Transverse colon (tissue), 4 donors: ENCODE measurements at regions not wholly inside any gene's neighbourhood (a gene's known extent, or its start where the extent isn't known, plus 50 kb on each side); places are given as distances from the start of the nearest gene placed in this dataset.

Source experiments
- DNase-seq: peaks from one replicate; pipeline ENCODE4 v3.0.0-alpha.2; 2019
- H3K27ac ChIP-seq, 4 donors: fragments of 200-600 bp; sonication (generic); 2 replicates each; pipeline ENCODE4 v1.5.1; 2016 to 2018; ENCODE audit warnings: inconsistent platforms in 4 of 4
- H3K27me3 ChIP-seq: fragments of 200-600 bp; sonication (generic); 2 replicates; pipeline ENCODE4 v1.5.1; 2017; ENCODE audit warnings: inconsistent platforms
- H3K36me3 ChIP-seq, 4 donors: fragments of 200-600 bp; sonication (generic); 2 replicates each; pipeline ENCODE4 v1.5.1; 2017 to 2019; ENCODE audit warnings: inconsistent platforms in 4 of 4
- H3K4me1 ChIP-seq, 4 donors: fragments of 200-600 bp; sonication (generic); 2 replicates each; pipeline ENCODE4 v1.5.1; 2017 to 2020; ENCODE audit warnings: inconsistent platforms in 4 of 4
- H3K4me3 ChIP-seq, 4 donors: fragments of 200-600 bp; sonication (generic); 1 replicate in 1 of 4; 2 replicates in 3 of 4; pipeline versions ENCODE4 v1.5.1 to v1.6.1; 2017 to 2019; ENCODE audit warnings: inconsistent platforms in 4 of 4
- H3K9me3 ChIP-seq, 2 donors: fragments of 200-600 bp; sonication (generic); 2 replicates each; pipeline ENCODE4 v1.5.1; 2017 to 2019; ENCODE audit warnings: inconsistent platforms in 2 of 2
- EP300 ChIP-seq: sonication (generic); formaldehyde crosslinking; IDR thresholded peaks from one replicate; pipeline ENCODE4 v1.6.1; 2017; ENCODE audit warnings: antibody characterized with exemption, low read depth
- POLR2A ChIP-seq: fragments of 450-650 bp; IDR thresholded peaks from one replicate; pipeline ENCODE4 v1.6.1; 2016; ENCODE audit warnings: antibody characterized with exemption, mild to moderate bottlenecking, moderate library complexity
- POLR2AphosphoS5 ChIP-seq, 3 donors: sonication (generic); formaldehyde crosslinking; IDR thresholded peaks; one replicate each; pipeline ENCODE4 v1.6.1; 2016; ENCODE audit warnings: antibody characterized with exemption in 3 of 3
- WGBS, 2 donors: methylation state at CpG; one replicate each; pipeline ENCODE4 v1.1.5; 2018; ENCODE audit warnings: low coverage in 1 of 2; 5-methylcytosine and 5-hydroxymethylcytosine counted together
- in situ Hi-C, 4 donors: fragments of 200-750 bp; cut with MboI; loops; one replicate each; pipeline versions ENCODE4 v1.15.0 to v1.15.1; 2017; ENCODE audit warnings: low sequenced_read_pairs in 3 of 4, low pct_ligation_motif_present in 1 of 4, low pct_unique_long_range_greater_than_20kb in 1 of 4
- intact Hi-C: fragments of 100-400 bp; cut with DNase I; formaldehyde crosslinking; loops from one replicate; pipeline ENCODE4 v1.15.1; 2023; ENCODE audit warnings: low total_unique reads
- TF ChIP-seq, protein P1 (sequence below), 5 experiments: fragments of 200-600 bp in 3 of 5; fragments of 450-650 bp in 2 of 5; sonication (generic) in 3 of 5; IDR thresholded peaks; 1 replicate in 2 of 5; 2 replicates in 3 of 5; pipeline ENCODE4 v1.5.1; 2016 to 2017; ENCODE audit warnings: antibody characterized with exemption in 5 of 5, inconsistent platforms in 3 of 5, mild to moderate bottlenecking in 2 of 5, moderate library complexity in 1 of 5

DNA sequence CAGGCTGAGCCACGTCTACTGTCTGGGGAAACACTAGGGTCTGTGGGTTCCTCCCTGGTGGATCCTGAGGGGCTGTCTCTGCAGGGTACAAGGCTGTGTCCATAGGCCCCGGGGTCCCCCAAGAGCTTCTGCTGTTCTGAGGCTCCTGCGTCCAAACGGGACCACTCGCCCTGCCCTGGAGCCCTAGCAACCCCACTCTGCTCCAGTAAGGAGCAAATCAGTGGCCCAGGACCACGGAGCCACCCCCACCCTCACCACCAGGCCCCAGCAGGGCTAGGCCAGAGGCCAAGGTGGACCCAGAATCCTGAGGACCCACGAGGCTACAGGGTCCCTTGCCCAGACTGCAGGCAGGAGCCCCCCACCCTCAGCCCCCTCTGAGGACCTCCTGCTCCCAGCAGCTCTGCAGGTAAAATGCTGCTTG is 75.1 kb upstream of the GALNT9 start:
- intact Hi-C loops (no loop called here), in situ Hi-C loops (loop anchor here (25.0 kb wide), 3 partner anchors 108 to 208 kb away; partner anchors contain the start of genes LRCOL1 (in 3 of the 4) and P2RX2 (in 3 of the 4))
- no peak overlapping the region for H3K27ac ChIP-seq
- DNase-seq: no peak
- no peak overlapping the region for H3K4me3 ChIP-seq
- H3K27me3 ChIP-seq: peaks cover 79% of the 10 kb centered on the region
- H3K9me3 ChIP-seq: no peaks in the 10 kb centered on the region
- H3K36me3 ChIP-seq: no peaks in the 10 kb centered on the region
- H3K4me1 ChIP-seq: no peaks in the 10 kb centered on the region
- WGBS, 2 donors: 71% methylated on average over 7 of the region's 7 CpGs; no CpG with 5 or more reads in 1 of the 2 donors
- TF ChIP-seq EP300 (no peak), POLR2AphosphoS5 (IDR thresholded peaks at IDR 0.05) (no peak), POLR2A (no peak)
- TF ChIP-seq, protein P1, sequence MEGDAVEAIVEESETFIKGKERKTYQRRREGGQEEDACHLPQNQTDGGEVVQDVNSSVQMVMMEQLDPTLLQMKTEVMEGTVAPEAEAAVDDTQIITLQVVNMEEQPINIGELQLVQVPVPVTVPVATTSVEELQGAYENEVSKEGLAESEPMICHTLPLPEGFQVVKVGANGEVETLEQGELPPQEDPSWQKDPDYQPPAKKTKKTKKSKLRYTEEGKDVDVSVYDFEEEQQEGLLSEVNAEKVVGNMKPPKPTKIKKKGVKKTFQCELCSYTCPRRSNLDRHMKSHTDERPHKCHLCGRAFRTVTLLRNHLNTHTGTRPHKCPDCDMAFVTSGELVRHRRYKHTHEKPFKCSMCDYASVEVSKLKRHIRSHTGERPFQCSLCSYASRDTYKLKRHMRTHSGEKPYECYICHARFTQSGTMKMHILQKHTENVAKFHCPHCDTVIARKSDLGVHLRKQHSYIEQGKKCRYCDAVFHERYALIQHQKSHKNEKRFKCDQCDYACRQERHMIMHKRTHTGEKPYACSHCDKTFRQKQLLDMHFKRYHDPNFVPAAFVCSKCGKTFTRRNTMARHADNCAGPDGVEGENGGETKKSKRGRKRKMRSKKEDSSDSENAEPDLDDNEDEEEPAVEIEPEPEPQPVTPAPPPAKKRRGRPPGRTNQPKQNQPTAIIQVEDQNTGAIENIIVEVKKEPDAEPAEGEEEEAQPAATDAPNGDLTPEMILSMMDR (IDR thresholded peaks at IDR 0.05): no peak

DNA sequence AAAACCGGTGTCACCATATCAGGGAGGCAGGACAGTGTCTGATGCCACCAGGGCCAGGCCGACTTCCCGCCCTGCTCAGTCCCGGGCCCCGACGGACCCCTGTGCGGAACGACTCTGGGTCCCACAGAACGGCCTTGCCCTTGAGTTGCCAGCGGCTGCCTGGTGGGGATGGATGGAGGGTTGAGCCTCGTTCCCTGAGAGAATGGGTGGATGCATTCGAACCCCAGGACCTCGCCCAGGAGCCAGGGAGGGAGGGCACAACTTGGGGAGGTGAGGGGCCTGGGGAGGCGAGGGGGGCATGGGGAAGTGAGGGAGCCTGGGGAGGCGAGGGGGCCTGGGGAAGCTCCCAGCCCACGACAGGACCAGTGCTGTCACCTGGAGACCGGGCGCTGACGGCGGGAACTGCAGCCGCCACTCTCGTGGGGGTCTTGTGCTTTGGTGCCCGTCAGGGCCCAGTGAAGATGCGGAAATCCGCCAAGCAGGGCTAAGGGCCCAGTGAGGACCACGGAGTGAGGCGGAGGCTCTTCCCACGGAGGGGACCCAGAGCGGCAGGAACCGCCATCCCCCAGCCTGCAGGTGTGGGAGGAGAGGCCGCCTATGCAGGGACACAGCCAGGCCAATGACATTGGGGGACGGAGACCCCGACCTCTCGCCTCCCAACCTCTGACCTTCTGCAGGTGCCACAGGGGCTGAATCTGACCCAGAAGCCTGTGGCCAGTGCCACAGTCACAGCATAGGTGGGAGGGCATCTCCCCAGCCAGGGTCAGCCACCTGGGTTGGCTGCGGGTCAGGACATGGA is 74.4 kb upstream of the GALNT9 start:
- TF ChIP-seq POLR2A: no peak
- TF ChIP-seq POLR2AphosphoS5 (IDR thresholded peaks at IDR 0.05): no peak
- no peak for TF ChIP-seq EP300
- TF ChIP-seq, protein P1 (IDR thresholded peaks at IDR 0.05): no peak
- H3K9me3 ChIP-seq: no peaks in the 10 kb centered on the region
- in situ Hi-C loops: loop anchor here (25.0 kb wide), 3 partner anchors 108 to 208 kb away; partner anchors contain the start of genes LRCOL1 (in 3 of the 4) and P2RX2 (in 3 of the 4)
- 78% methylated on average over 35 of the region's 35 CpGs; no CpG with 5 or more reads in 1 of the 2 donors for WGBS, 2 donors
- no peak overlapping the region for H3K27ac ChIP-seq
- H3K36me3 ChIP-seq: no peaks in the 10 kb centered on the region
- H3K4me3 ChIP-seq: no peak overlapping the region
- H3K27me3 ChIP-seq: peaks cover 79% of the 10 kb centered on the region
- H3K4me1 ChIP-seq: no peaks in the 10 kb centered on the region
- intact Hi-C loops: no loop called here
- DNase-seq: no peak

DNA sequence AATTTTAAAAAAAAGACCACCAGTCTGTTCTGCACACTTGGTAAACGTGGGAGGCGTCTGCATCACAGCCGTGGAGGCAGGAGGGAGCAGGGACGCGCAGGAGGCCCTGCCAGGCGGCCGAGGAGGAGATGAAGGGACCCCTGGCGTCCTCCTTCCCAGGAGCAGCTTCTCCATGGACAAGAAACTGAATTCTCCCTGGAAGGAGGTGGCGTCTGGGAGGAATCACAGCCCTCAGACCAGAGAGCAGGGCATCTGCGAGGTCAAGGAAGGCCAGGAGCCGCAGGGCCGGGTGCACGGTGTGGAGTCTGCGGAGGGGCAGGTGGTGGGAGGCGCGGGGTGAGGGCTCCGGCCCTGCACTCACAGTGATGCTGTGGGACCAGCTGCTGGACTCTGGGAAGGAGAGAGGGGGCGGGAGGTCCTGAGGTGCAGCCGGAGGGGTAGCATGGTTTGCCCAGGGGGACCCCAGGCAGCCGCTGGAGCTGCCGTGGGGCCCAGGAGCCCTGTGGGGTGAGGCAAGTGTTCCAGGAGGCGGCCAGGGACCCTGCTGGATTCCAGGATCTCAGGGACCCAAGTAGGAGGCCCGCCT is 73.5 kb upstream of the GALNT9 start:
- 60 to 62% methylated on average over 1 to 23 of the region's 23 CpGs for WGBS, 2 donors
- Histone ChIP-seq H3K9me3 (no peaks in the 10 kb centered on the region), H3K4me3 (no peak overlapping the region), H3K36me3 (no peaks in the 10 kb centered on the region), H3K27ac (no peak overlapping the region), H3K27me3 (peaks cover 80% of the 10 kb centered on the region), H3K4me1 (no peaks in the 10 kb centered on the region)
- TF ChIP-seq POLR2A (no peak), POLR2AphosphoS5 (IDR thresholded peaks at IDR 0.05) (no peak), EP300 (no peak)
- TF ChIP-seq, protein P1 (IDR thresholded peaks at IDR 0.05): no peak
- intact Hi-C loops (no loop called here), in situ Hi-C loops (loop anchor here (25.0 kb wide), 3 partner anchors 109 to 209 kb away; partner anchors contain the start of genes LRCOL1 (in 3 of the 4) and P2RX2 (in 3 of the 4))
- no peak for DNase-seq

DNA sequence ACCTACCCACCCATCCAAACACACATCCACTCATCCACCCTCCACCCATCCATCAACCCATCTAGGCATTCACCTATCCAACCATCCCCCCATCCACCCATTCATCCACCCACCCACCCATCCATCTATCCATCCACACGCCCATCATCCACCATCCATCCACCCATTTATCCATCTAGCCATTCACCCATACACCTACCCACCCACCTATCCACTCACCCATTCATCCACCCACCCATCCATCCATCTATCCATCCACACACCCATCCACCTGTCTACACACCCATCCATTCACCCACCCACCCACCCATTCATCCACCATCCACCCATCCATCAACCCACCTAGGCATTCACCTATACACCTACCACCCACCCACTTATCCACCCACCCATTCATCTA is 72.6 kb upstream of the GALNT9 start:
- intact Hi-C loops: no loop called here
- Histone ChIP-seq H3K27me3 (peaks cover 80% of the 10 kb centered on the region), H3K4me1 (no peaks in the 10 kb centered on the region), H3K9me3 (no peaks in the 10 kb centered on the region), H3K4me3 (no peak overlapping the region), H3K36me3 (no peaks in the 10 kb centered on the region), H3K27ac (no peak overlapping the region)
- in situ Hi-C loops: loop anchor here (25.0 kb wide), 3 partner anchors 110 to 210 kb away; partner anchors contain the start of genes LRCOL1 (in 3 of the 4) and P2RX2 (in 3 of the 4)
- WGBS, 2 donors: 88% methylated on average over 1 of the region's 1 CpG; no CpG with 5 or more reads in 1 of the 2 donors
- no peak for DNase-seq
- TF ChIP-seq POLR2A (no peak), EP300 (no peak), POLR2AphosphoS5 (IDR thresholded peaks at IDR 0.05) (no peak)
- TF ChIP-seq, protein P1 (IDR thresholded peaks at IDR 0.05): no peak
